IMR-90 (cell line): ENCODE measurements at regions not wholly inside any gene's neighbourhood (a gene's known extent, or its start where the extent isn't known, plus 50 kb on each side); places are given as distances from the start of the nearest gene placed in this dataset.

Experiments used
- ATAC-seq: fragments of 200-7000 bp; cut with Tn5 transposase; 2 replicates; pipeline ENCODE4 v1.9.1; 2020; ENCODE audit warnings: low read depth, mild to moderate bottlenecking, moderate library complexity
- BruUV-seq: library from RNA; stranded (reverse); fragments of 400-500 nt; replicated peaks from 2 replicates; lab custom pipeline; 2021; lab: Mats Ljungman, UMichigan
- CTCF ChIA-PET: fragments of 300-600 bp; formaldehyde crosslinking; extraction: SDS; loops from one replicate; lab custom pipeline; 2021; ENCODE audit warnings: antibody characterized with exemption; lab: Yijun Ruan, JAX
- POLR2A ChIA-PET: fragments of 300-600 bp; sonication (Branson Sonifier 250); formaldehyde crosslinking; loops from one replicate; lab custom pipeline; 2022; ENCODE audit warnings: antibody characterized with exemption; ENCODE audit not compliant: unreplicated experiment; lab: Charles Lee
- DNase-seq: peaks from one replicate; pipeline ENCODE4 v3.0.0; 2013
- H2AFZ ChIP-seq: replicated peaks from 2 replicates; pipeline ENCODE3; 2013; ENCODE audit warnings: low read length, mild to moderate bottlenecking; ENCODE audit not compliant: poor library complexity
- H2AK5ac ChIP-seq: 2 replicates; pipeline ENCODE4 v1.6.1; 2013; ENCODE audit warnings: low read depth, low read length, inconsistent platforms
- H2AK9ac ChIP-seq: replicated peaks from 2 replicates; pipeline ENCODE3; 2013; ENCODE audit warnings: mild to moderate bottlenecking, low read depth, low read length, moderate library complexity; ENCODE audit not compliant: poor library complexity
- H2BK120ac ChIP-seq: 2 replicates; pipeline ENCODE4 v1.6.1; 2013; ENCODE audit warnings: low read depth, low read length, inconsistent platforms
- H2BK15ac ChIP-seq: 3 replicates; pipeline ENCODE4 v1.6.1; 2013; ENCODE audit warnings: low read depth, low read length, inconsistent platforms
- H2BK20ac ChIP-seq: 2 replicates; pipeline ENCODE4 v1.6.1; 2013; ENCODE audit warnings: low read depth, mild to moderate bottlenecking, inconsistent platforms, low read length, moderate library complexity
- H2BK5ac ChIP-seq: 2 replicates; pipeline ENCODE4 v1.6.1; 2013; ENCODE audit warnings: mild to moderate bottlenecking, low read depth, low read length, inconsistent platforms; ENCODE audit not compliant: poor library complexity, severe bottlenecking
- H3K14ac ChIP-seq: replicated peaks from 2 replicates; pipeline ENCODE4 v1.6.1; 2013; ENCODE audit warnings: low read depth, low read length, inconsistent platforms
- H3K18ac ChIP-seq: 2 replicates; pipeline ENCODE4 v1.6.1; 2013; ENCODE audit warnings: low read depth, low read length, control low read depth
- H3K23ac ChIP-seq: 2 replicates; pipeline ENCODE4 v1.6.1; 2013; ENCODE audit warnings: low read depth, low read length, inconsistent platforms
- H3K27ac ChIP-seq: 2 replicates; pipeline ENCODE4 v1.5.1; 2013; ENCODE audit warnings: mild to moderate bottlenecking, control low read depth, low read length; ENCODE audit not compliant: insufficient read depth
- H3K27me3 ChIP-seq: 2 replicates; pipeline ENCODE4 v1.6.1; 2013; ENCODE audit warnings: low read length; ENCODE audit not compliant: control insufficient read depth, insufficient read depth
- H3K36me3 ChIP-seq: 2 replicates; pipeline ENCODE4 v1.6.1; 2013; ENCODE audit warnings: low read length, mixed read lengths; ENCODE audit not compliant: control insufficient read depth, insufficient read depth
- H3K4ac ChIP-seq: 2 replicates; pipeline ENCODE4 v1.6.1; 2013; ENCODE audit warnings: low read depth, low read length, inconsistent platforms
- H3K4me1 ChIP-seq: 2 replicates; pipeline ENCODE4 v1.6.1; 2013; ENCODE audit warnings: low read length, mixed read lengths; ENCODE audit not compliant: control insufficient read depth, insufficient read depth
- H3K4me2 ChIP-seq: 2 replicates; pipeline ENCODE4 v1.6.1; 2013; ENCODE audit warnings: low read depth, mild to moderate bottlenecking, control low read depth, low read length, moderate library complexity
- H3K4me3 ChIP-seq: 2 replicates; pipeline ENCODE4 v1.5.1; 2013; ENCODE audit warnings: low read depth, mild to moderate bottlenecking, control low read depth, low read length, moderate library complexity; ENCODE audit not compliant: insufficient read depth
- H3K56ac ChIP-seq: 2 replicates; pipeline ENCODE4 v1.6.1; 2013; ENCODE audit warnings: low read length, inconsistent platforms; ENCODE audit not compliant: insufficient read depth; ENCODE audit errors: extremely low read depth
- H3K79me1 ChIP-seq, 2 experiments: 2 replicates each; pipeline ENCODE4 v1.6.1; 2013; ENCODE audit warnings: low read length in 2 of 2, inconsistent platforms in 1 of 2, low read depth in 1 of 2
- H3K9ac ChIP-seq: 2 replicates; pipeline ENCODE4 v1.6.1; 2013; ENCODE audit warnings: low read depth, low read length, control low read depth
- H3K9me1 ChIP-seq: 2 replicates; pipeline ENCODE4 v1.6.1; 2013; ENCODE audit warnings: low read length, inconsistent platforms; ENCODE audit not compliant: insufficient read depth
- H3K9me3 ChIP-seq: 2 replicates; pipeline ENCODE4 v1.6.1; 2013; ENCODE audit warnings: low read length; ENCODE audit not compliant: control insufficient read depth, insufficient read depth
- H4K20me1 ChIP-seq: 2 replicates; pipeline ENCODE4 v1.6.1; 2013; ENCODE audit warnings: low read length, inconsistent platforms; ENCODE audit not compliant: insufficient read depth
- H4K5ac ChIP-seq: 2 replicates; pipeline ENCODE4 v1.6.1; 2013; ENCODE audit warnings: mild to moderate bottlenecking, low read depth, low read length, control low read depth
- H4K8ac ChIP-seq, 2 experiments: 2 replicates each; pipeline ENCODE4 v1.6.1; 2013; ENCODE audit warnings: low read depth in 2 of 2, low read length in 2 of 2, control low read depth in 1 of 2, inconsistent platforms in 1 of 2
- H4K91ac ChIP-seq: 2 replicates; pipeline ENCODE4 v1.6.1; 2013; ENCODE audit warnings: low read depth, low read length, inconsistent platforms; ENCODE audit not compliant: insufficient read depth
- MAZ ChIP-seq: IDR thresholded peaks from 2 replicates; pipeline ENCODE4 v1.6.1; 2012; ENCODE audit warnings: low read depth, mild to moderate bottlenecking, low read length, improper control_type of control experiment, moderate library complexity, borderline replicate concordance
- MXI1 ChIP-seq: IDR thresholded peaks from 2 replicates; pipeline ENCODE4 v1.6.1; 2012; ENCODE audit warnings: low read depth, mild to moderate bottlenecking, low read length, moderate library complexity, borderline replicate concordance
- POLR2A ChIP-seq: IDR thresholded peaks from 2 replicates; pipeline ENCODE4 v1.6.1; 2012; ENCODE audit warnings: mild to moderate bottlenecking, low read depth, low read length
- RCOR1 ChIP-seq: IDR thresholded peaks from 2 replicates; pipeline ENCODE4 v1.6.1; 2012; ENCODE audit warnings: mild to moderate bottlenecking, low read length, improper control_type of control experiment; ENCODE audit not compliant: insufficient replicate concordance
- RFX5 ChIP-seq: IDR thresholded peaks from 2 replicates; pipeline ENCODE4 v1.8.0; 2012; ENCODE audit warnings: low read depth, mild to moderate bottlenecking, low read length, moderate library complexity
- WGBS, 2 experiments: methylation state at CpG; one replicate each; pipeline versions ENCODE4 v1.1.5 to v1.1.7; 2013; ENCODE audit warnings: missing lambda C conversion rate in 2 of 2; ENCODE audit not compliant: insufficient read length in 1 of 2; ENCODE audit errors: extremely low coverage in 2 of 2; 5-methylcytosine and 5-hydroxymethylcytosine counted together
- dilution Hi-C: fragments of 300-500 bp; cut with HindIII; formaldehyde crosslinking; loops from one replicate; pipeline ENCODE4 v1.14.3; 2018; ENCODE audit warnings: low sequenced_read_pairs; ENCODE audit not compliant: unreplicated experiment
- in situ Hi-C: fragments of 300-500 bp; cut with MboI; formaldehyde crosslinking; loops from 3 replicates; pipeline ENCODE4 v1.14.3; 2019; ENCODE audit warnings: low sequenced_read_pairs, inconsistent platforms, mixed read lengths
- intact Hi-C: fragments of 100-400 bp; cut with micrococcal nuclease; formaldehyde crosslinking; loops from 2 replicates; pipeline ENCODE4 v1.10.0; 2022

DNA sequence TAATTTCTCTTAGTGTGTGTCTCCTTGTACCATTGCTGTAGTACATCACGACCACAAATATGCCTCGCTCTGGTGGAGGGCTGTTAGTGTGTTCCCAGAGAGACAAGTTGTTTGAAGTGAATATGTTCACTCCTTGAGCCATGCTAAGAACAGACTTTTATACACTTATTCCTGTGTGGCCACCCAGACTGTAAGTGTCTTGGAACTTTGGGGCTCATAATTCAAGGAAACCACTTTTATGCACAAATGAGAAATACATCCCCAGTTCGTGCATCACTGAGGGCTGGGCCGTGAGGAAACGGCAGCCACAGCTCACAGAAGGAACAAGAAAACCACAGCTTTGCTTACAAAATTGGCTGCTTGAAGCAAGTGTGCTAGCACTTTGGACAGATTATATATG lies 362.2 kb upstream of the DDHD1 start:
- H2BK15ac ChIP-seq, result peak overlapping the region; percentile 74; the same call in 2 of the 3 replicates
- no peak overlapping the region for H3K4me3 ChIP-seq
- H2AFZ ChIP-seq, result no peak overlapping the region
- H2AK5ac ChIP-seq, result peak overlapping the region; percentile 69
- H3K79me1 ChIP-seq, result no peaks in the 10 kb centered on the region
- H3K56ac ChIP-seq, result peak overlapping the region; percentile 45
- ATAC-seq (no peak), DNase-seq (peak; percentile 37)
- H2AK9ac ChIP-seq, result no peak overlapping the region
- no peaks in the 10 kb centered on the region for H4K20me1 ChIP-seq
- H3K14ac ChIP-seq, result peak overlapping the region; percentile 79; the same call in 1 of the 2 replicates
- peak overlapping the region; percentile 96 for H3K27ac ChIP-seq
- H3K4me2 ChIP-seq, result no peak overlapping the region
- H4K91ac ChIP-seq, result peak overlapping the region; percentile 91
- H3K9ac ChIP-seq, result peak overlapping the region; percentile 42; the same call in 1 of the 2 replicates
- intact Hi-C loops (no loop called here), dilution Hi-C loops (no loop called here), in situ Hi-C loops (no loop called here)
- ChIA-PET POLR2A (no interaction called here), CTCF (interaction anchor here (0.6 to 0.8 kb wide), 2 partner anchors 113 to 660 kb away, joined by 3 read pairs; no protein-coding TSS in a partner anchor)
- peak overlapping the region; percentile 40 to 86 for H4K8ac ChIP-seq
- peak overlapping the region; percentile 97 for H4K5ac ChIP-seq
- peak overlapping the region; percentile 92 for H3K4ac ChIP-seq
- peak overlapping the region; percentile 99 for H3K18ac ChIP-seq
- peaks cover 31% of the 10 kb centered on the region for H3K4me1 ChIP-seq
- peaks cover 15% of the 10 kb centered on the region for H3K9me1 ChIP-seq
- peak overlapping the region; percentile 96 for H2BK120ac ChIP-seq
- no peaks in the 10 kb centered on the region for H3K36me3 ChIP-seq
- no peaks in the 10 kb centered on the region for H3K27me3 ChIP-seq
- peak overlapping the region; percentile 98 for H2BK5ac ChIP-seq
- H3K9me3 ChIP-seq, result no peaks in the 10 kb centered on the region
- H2BK20ac ChIP-seq, result peak overlapping the region; percentile 90
- no peak for TF ChIP-seq RCOR1
- TF ChIP-seq MXI1, result no peak
- no peak for TF ChIP-seq POLR2A
- no peak for TF ChIP-seq MAZ
- no peak for TF ChIP-seq RFX5
- peak overlapping the region; percentile 29 for H3K23ac ChIP-seq
- no TSS peak for BruUV-seq
- WGBS, 2 experiments, result no CpG with 5 or more reads among the region's 5 CpGs
